Bone marrow (tissue), 2 donors: ENCODE measurements at regions not wholly inside any gene's neighbourhood (a gene's known extent, or its start where the extent isn't known, plus 50 kb on each side); places are given as distances from the start of the nearest gene placed in this dataset.

Experiments used
- DNase-seq, 2 donors: peaks; one replicate each; lab custom pipeline; 2025; lab: John Stamatoyannopoulos, UW

DNA sequence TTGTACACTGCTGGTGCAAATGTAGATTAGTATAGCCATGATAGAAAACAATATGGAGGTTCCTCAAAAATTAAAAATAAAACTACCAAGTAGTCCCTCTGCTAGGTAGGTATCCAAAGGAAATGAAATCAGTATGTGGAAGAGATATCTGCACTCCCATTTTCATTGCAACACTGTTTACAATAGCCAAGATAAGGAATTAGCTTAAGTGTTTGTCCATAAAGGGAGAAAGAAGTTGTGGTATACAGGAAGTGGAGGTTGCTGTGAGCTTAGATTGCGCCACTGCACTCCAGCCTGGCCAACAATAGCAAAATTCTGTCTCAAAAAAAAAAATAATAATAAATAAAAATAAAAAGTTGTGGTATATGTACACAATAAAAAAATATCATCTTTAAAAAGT is 325.0 kb upstream of the EMCN start:
- DNase-seq, result no peak

DNA sequence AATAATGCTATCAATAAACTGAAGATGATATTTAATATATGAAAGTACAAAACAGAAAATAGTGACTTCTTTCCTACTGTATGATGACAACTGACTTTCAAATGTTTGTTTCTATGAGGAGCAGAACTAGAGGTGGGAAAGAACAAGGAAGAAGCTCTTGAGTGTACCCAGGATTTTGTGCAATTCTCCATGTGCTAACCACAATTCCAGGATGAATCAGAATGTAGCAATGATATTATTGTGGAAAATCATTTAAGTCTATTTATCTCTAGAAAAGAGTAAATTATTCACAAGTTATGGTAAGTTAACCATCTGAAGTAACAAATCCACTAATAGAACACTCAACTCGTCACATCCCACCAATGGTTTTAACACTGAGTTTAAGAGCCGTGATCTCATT is 324.1 kb upstream of the EMCN start:
- no peak for DNase-seq

DNA sequence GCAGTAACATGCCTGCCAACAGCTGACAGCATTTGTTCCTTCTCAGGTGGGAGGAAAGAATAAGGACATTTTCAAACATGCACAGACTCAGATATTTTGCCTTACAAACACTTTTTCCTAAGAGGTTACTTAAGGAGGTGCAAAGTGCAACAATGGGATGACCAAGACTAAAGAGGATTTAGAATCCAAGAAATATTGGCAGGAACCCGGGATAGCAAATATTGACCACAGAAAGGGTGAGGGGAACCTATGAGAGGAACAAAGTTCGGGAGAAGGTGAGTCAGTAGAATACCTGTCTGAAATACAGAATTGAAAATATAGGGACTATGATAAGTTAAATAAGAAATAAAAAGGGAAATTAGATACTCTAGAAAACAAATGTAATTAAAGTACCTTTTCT is 321.9 kb upstream of the EMCN start:
- no peak for DNase-seq

DNA sequence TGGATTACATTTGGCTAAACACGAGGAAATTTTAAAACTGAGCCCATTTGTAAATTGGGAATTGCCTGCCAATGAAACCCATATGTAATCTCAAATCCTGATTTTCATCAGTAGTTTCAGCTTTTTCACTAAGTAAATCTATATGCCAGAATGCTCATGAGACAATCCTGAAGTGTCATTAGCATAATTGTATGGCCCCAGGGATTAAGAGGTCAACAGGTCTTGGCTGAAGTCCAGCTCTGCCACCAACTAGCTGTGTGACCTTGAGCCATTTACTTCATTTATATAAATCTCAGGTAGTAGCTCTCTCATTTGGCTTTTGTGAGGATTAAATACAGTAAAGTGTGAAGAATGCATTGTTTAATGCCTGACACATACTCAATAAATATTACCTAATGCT is 320.5 kb upstream of the EMCN start:
- no peak for DNase-seq

DNA sequence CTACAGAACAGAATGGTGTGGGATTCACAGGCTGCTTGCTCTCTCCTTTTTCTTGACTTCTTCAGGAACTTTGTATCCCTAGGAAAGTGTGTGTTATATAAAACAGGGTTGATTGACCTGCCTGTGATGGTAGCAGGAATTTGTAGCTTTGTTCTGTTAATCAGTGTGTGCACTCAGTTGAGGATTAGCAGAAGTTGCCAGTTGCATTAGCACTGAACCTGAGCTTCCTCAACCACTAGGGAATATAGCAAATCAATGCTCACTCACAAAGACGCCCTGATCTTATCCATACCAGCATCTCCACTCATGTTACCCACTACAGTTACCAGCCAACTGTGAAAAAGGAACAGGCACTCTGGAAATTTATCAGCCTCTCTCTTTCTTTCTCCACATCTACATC is 319.1 kb upstream of the EMCN start:
- DNase-seq, result no peak

DNA sequence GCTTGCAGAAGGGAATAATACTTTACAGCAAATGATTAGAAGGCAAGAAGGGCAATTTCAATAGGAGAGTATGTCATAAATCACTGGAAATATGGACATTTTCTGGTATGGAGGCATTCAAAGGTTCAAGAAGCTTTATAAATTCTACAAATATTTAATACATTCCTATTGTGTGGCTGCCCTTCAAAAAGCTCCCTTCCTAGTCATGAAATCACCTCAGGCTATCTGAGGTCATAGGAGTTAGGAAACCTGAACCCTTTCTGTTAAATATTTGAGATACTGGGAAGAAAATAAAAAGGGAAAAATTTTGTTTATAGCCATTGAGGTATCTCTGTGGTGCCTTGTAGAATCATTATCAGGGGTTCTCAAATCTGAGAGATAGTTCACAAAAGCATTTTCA is 316.8 kb upstream of the EMCN start:
- no peak for DNase-seq

DNA sequence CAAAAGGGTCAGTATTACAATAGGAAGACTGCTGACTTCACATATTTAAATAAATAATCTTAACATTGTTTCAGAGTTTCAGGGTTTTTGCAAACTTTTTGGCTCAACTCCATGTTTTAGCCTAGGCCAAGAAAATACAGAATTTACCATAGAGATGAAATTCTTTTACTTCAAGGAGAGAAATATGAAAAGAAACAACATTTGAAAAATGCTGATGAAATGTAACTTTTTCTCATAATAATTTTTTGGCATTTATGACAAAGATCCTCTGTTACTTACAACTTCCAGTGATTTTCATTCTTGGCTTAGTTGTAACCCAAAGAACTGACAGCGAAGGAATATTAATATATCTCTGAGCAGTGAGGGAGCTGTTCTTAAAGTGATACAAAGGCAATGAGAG is 316.1 kb upstream of the EMCN start:
- no peak for DNase-seq

DNA sequence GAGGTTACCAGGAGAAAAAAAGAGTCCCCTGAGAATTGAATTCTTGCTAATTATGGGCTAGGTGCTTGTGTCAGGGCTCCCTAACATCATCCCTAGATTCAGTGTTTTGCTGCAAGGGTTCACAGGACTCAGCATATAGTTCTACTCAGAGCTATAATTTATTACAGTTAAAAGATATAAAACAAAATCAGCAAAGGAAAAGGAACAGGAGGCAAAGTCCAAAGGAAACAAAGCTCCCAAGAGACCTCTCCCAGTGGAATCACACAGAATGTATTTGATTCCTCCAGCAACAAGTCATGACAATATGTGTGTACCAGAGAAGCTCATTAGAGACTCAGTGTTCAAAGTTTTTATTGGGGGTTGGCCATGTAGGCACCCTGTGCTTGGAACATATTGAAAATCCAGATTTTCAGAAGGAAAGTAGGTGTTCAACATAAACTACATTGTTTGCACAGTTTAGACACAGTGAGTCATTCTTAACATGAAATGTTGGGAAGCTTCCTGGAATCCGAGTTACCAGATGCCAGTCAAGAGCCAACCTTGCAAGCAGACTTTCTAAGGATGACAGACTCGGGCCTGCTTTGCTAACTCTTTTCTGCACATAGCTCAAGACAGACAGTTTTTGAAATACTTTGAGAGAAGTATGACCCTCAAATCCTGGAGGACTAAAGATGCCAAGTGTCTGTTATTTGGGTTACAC is 311.3 kb upstream of the EMCN start:
- DNase-seq, result no peak

DNA sequence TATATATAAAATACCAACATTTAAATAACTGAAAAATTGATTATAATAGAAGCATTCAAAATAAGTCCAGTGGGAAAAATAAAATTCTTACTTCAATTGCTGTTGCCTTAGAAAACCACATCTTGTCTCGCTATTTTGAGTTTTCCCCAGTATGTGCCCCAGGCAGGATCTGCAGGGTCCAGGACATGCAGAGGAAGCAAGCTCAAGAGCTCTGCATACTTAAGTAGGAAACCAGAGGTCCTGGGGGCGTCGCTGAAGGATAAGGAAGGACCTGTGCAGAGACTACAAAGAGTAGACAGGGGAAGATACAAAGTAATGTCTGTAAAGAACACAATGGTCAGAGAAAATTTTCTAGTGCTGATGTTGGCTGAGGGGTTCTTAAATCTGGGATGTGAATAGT is 310.5 kb upstream of the EMCN start:
- no peak for DNase-seq

DNA sequence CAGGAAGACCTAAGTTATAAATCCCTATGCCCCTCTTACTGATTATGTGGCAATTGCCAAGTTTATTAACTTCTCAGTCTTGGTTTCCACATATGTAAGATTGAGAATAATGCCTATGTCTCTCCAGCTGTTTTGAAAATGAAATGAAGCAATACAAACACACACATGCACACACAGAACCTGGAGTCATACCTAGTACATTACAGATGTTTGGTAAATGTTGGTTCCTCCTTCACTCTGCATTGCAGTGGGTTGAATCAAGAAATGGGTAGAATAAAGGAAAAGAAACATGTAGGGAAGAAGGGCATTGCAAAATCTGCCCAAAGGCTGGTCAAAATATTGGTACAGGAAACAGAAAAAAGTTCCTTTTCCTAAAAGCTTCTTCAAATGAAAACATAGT is 309.9 kb upstream of the EMCN start:
- DNase-seq, result no peak

DNA sequence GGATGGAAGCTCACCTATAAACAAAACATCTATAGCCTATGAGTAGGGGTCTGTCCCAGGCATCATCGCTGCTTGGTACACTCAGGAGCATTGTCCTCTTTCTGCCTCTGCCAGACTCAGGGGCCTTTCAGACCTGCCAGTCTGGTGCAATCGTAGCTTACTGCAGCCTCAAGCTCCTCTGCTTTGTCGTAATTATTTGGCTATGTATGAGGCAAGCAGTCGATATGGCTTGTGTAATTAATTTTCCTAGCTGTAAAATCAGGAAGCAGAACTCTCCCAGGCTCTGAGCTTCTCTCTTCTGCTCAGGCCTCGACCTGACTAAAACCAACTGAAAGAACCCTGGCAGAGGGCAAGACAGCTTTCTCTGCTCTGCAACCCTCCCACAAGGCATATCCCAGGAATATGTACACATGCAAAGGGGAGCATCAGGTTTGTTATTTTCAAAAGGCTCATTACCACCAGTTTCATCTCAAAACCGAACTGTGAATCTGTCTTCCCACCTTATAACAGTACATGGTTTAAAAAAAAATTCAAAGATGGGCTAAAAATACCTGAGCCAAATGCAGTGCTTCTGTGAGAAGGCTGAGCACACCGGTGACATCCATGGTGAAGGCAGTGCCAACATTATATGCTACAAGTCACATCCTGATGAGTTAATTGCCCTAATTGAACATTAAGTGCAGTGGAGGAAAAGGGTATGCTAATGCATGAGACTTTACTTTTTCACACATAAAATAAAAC is 309.2 kb upstream of the EMCN start:
- no peak for DNase-seq

DNA sequence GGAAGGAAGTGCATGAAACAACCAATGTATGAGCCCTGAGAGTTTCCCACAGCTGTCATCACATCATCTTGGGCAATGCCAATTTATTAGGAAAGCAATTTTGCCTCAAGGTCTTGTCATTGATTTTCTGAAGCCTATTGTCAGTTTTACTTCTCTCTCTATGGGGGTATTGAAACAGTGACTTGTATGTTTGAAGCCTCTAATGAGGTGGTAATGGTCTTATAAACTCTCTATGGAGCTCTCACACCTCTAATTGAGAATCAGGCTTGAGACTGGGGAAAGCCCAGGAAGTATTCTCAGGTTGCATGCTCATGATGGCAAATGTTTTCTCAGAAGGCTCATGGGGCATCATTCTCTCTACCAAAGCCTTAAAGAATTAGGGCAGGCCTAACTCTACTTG is 308.2 kb upstream of the EMCN start:
- no peak for DNase-seq

DNA sequence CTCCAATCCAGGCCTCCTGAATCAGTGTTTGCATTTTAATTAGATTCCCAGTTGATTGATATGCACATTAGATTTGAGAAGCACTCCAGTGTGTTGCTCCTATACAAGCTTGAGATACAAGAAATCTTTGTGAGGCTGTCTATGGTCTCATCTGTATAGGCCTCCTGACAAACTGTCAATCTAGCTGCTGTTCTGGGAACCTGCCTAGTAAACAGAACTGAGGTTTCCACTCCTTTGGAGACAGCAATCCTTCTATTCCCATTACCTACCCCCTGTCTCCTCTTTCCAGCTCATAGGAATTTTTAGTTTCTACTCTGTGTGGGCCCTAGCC is 306.1 kb upstream of the EMCN start:
- DNase-seq, result no peak

DNA sequence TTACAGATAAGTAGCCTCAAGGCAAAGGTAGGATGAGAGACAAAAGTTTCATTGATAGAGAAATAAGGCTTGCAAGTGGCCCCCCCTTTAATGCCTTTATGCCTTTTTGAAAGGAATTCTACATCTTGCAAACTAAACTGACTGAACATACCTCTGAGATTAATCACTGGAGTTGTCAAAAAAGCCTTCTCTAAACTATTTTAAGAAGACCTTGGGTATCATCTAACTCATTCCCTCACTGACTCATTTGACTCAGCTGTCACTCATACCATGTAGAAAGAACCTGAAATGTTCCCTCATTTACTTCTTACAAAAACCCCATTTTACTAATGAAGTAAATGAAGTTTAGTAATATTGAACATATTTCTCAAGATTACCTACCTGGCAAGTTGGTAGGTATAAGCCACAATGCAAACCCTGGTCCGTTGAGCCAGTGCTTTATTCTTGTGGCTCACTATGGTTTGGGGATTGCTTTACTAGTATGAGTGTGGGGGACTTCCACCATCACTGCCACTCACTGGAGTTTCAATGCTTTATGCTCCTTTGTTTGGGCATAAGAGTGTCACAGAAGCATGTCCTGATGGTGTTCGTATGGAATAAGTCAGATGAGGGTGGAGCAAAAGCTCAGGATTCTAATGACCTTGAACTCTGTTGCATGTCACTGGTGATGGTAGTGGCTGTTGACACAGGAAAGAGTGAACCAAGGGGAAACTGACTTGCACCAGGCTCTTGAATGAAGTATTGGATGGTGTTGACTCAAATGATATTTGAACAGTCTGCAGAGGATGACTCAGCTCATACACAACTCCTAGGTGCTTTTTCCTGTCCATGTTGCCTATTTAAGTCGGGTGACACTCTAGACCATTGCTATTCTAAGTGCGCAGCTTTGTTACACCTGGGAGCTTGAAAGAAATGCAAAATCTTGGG is 305.5 kb upstream of the EMCN start:
- no peak for DNase-seq

DNA sequence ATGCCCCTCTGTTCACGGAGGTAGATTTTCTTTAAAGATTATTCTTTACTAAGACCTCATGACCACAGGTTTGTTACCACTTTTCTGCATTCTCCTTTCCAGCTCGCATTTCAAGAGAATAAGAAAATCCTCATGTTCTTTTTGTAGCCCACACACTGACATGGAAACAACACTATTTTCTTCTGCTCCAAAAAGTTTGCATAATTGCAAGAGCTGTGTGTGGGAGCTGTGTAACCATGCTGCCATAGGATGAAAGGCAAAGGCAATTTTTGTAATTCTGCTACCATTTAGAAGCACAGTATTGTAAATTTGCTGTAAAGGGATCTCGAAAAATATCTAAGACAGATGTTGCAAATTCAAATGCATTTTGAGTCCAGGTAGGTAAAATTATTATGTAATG is 302.4 kb upstream of the EMCN start:
- no peak for DNase-seq

DNA sequence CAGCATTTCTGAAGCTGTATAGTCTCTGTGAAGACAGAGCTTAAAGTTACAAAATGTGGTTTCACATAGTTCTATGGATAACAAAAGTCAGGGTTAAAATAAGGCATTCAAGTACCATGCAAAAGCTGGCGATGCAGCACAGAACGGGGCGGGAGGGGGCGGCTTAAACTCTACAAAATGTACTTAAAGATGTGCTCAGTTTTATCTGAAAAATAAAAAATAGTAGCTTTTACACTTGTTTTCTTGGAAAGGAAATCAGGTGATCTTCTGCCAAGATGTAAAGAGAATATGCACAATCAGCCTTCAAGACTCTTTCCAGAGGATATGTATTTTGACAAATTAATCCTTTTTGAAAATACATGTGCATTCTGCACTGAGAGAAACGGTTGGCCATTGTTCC is 301.7 kb upstream of the EMCN start:
- no peak for DNase-seq

DNA sequence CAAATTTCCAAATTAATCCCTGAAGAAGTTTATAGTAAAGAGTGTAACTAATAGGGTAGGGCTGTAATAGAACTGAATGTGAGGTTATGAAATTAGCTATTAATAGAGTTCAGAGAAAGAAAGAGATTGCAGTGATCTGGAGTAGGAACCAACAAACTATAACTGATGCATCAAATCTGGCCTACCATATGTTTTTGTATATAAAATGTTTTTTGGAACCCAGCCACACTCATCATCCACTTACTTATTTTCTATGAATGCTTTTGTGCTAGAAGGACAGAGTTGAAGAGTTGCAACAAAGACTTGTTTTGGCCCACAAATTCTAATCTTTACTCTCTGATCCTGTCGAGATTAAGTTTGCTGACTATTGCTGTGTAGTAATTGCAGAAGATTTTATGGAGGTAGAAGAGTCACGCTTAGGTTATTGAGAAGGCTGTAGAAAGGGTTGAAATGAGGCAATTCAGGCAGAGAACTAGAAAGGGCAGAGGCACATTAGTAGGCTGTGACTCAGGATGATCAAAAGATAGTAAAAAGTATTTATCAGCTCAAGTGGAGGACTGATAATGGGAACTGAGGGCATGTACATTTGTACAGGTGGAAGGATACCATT is 298.7 kb upstream of the EMCN start:
- no peak for DNase-seq

DNA sequence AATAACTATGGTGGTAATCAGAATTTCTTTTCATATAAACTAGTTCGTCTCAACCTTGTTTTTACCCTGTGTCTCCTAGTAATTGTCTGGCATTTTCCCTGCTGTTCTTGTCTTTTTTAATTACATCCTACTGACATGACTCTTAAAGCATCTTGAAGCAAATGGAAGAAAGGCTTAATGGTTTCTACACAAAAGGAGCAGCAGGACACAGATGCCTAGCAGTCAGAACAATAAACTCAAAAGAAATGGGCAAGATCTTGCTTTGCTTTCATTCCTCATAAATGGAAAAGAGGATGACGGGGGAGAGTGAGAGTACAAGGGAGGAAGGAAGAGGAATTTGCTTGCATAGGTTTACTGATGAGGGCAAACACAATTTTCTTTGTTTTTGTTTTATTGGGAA is 293.2 kb upstream of the EMCN start:
- no peak for DNase-seq

DNA sequence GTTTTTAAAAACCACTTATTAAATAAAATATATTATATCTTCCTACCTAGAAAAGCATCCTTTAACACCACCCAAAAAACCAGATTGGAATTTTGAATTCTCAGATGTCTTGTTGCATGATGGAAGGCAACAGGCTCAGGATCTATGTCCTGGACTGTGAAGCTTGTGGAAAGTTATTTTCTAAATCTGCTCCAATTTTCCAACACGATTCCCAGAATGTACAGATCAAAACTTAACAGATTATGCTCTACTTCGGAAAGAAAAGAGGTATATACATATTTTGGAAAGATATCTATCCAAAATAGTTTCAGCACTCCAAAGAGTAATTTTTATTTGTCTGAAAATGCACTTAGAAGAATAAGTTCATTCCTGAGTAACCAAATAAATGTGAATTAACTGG is 291.7 kb upstream of the EMCN start:
- DNase-seq, result no peak

DNA sequence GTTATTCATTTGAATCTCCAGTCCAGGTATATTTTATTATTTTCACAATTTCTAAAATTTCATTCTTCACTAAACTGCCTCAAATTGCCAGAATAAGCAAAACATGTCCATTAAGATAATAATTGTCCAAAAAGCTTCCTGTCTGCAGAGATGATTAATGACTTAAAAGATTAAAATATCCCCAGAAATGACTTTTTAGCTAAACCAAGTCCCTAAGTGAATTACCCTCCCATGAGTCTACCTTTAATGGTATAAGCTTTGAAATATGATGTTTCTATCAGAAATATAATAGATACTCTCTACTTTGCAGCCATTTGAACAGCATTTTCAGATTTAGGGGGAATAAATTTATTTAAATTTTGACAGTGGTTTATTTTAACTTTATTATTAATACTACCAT is 289.2 kb upstream of the EMCN start:
- DNase-seq, result no peak

DNA sequence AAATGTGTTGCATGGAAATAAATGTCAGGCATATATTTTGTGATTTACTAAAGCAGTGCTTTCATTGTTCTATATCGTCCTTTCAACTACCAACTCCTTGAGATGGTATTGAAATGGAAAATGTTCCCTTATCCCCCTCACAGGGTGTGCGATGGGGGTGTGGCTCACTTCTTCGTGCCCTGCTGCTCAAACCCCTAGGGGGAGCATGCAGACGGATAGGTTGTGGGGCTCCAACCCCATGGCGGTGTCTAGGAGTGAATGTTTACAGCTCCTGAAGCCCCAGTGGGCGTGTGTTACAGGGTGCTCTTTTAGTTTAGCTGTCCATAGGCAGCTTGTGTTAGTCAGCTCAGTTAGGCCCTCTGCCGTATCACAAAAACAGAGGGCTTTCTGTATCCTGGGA is 287.7 kb upstream of the EMCN start:
- DNase-seq, result no peak

DNA sequence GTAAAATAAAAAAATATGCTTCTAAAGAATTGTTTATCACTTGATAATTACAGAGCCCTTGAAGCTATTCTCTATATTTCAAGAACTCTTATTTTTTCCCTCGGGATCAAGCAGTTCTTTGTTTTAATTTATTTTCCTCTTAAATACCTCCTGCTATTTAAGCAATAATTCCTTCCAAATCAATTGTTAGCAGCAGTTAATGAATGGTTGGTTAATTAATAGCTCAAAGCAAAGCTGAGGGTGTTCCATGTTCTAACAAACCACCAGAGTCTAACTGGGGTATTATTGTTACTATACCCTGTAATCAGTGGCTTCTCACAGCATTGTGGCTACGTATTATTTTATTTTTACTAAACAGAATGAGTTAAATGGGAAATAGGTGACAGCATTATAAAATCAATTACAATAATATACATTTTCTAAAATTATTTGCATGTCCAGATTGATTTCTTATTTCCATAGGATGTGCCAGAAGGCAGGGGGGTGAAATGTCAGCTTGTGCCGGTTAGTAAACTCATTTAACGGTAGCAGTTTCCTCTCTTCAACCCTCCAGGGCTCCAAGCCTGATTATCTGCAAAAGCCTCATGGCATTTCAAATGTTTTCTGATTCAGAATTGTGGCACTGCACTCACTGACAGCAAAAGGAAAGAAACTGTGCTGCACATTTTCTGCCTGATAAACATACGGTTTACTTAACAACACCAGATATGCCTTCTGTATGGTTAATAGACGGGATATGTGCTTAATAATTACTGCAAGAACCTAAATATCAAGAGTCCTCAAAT is 286.9 kb upstream of the EMCN start:
- no peak for DNase-seq
